SK-N-SH treated with all-trans-retinoic acid at 6 μM for 48 hours (cell line): ENCODE measurements at regions not wholly inside any gene's neighbourhood (a gene's known extent, or its start where the extent isn't known, plus 50 kb on each side); places are given as distances from the start of the nearest gene placed in this dataset.

Experiments
- ATAC-seq: fragments of 200-7000 bp; cut with Tn5 transposase; 3 replicates; pipeline ENCODE4 v1.9.1; 2020; ENCODE audit warnings: mild to moderate bottlenecking, moderate library complexity
- ARNTL ChIP-seq: fragments of 450-650 bp; formaldehyde crosslinking; IDR thresholded peaks from 2 replicates; pipeline ENCODE4 v1.5.0; 2020; ENCODE audit warnings: low read depth, mild to moderate bottlenecking, moderate library complexity, borderline replicate concordance
- BACH2 ChIP-seq: fragments of 250-450 bp; sonication (Bioruptor Pico); IDR thresholded peaks from 2 replicates; pipeline ENCODE4 v1.9.0; 2021; ENCODE audit warnings: mild to moderate bottlenecking, borderline replicate concordance
- CSDC2 ChIP-seq: fragments of 250-450 bp; sonication (Bioruptor Pico); IDR thresholded peaks from 2 replicates; pipeline ENCODE4 v1.5.0; 2020; ENCODE audit warnings: mild to moderate bottlenecking, moderate library complexity
- ESRRG ChIP-seq: fragments of 250-450 bp; sonication (Bioruptor Pico); IDR thresholded peaks from 2 replicates; pipeline ENCODE4 v1.6.1; 2021; ENCODE audit warnings: mild to moderate bottlenecking
- GLIS3 ChIP-seq: fragments of 250-450 bp; sonication (Bioruptor Pico); IDR thresholded peaks from 2 replicates; pipeline ENCODE4 v1.5.0; 2020; ENCODE audit warnings: mild to moderate bottlenecking, moderate library complexity
- ISL1 ChIP-seq: fragments of 250-450 bp; sonication (Bioruptor Pico); IDR thresholded peaks from 2 replicates; pipeline ENCODE4 v2.1.2; 2022; ENCODE audit warnings: mild to moderate bottlenecking, moderate library complexity
- OSR1 ChIP-seq: fragments of 250-450 bp; sonication (Bioruptor Pico); IDR thresholded peaks from 2 replicates; pipeline ENCODE4 v1.8.0; 2022; ENCODE audit warnings: moderate library complexity, mild to moderate bottlenecking, inconsistent platforms
- RARB ChIP-seq: fragments of 250-450 bp; sonication (Bioruptor Pico); IDR thresholded peaks from 2 replicates; pipeline ENCODE4 v1.8.0; 2021; ENCODE audit warnings: mild to moderate bottlenecking, moderate library complexity
- SNAI2 ChIP-seq: fragments of 250-450 bp; sonication (Bioruptor Pico); IDR thresholded peaks from 2 replicates; pipeline ENCODE4 v1.5.0; 2020; ENCODE audit warnings: mild to moderate bottlenecking, moderate library complexity
- TCF4 ChIP-seq: fragments of 250-450 bp; sonication (Bioruptor Pico); IDR thresholded peaks from 2 replicates; pipeline ENCODE4 v1.8.0; 2021; ENCODE audit warnings: mild to moderate bottlenecking, moderate library complexity, borderline replicate concordance
- TOX ChIP-seq: fragments of 250-450 bp; sonication (Bioruptor Pico); IDR thresholded peaks from 2 replicates; pipeline ENCODE4 v1.8.0; 2021; ENCODE audit warnings: mild to moderate bottlenecking, moderate library complexity, borderline replicate concordance
- ZC3H10 ChIP-seq: fragments of 250-450 bp; sonication (Bioruptor Pico); IDR thresholded peaks from 2 replicates; pipeline ENCODE4 v1.5.1; 2021; ENCODE audit warnings: mild to moderate bottlenecking, moderate library complexity
- ZFP30 ChIP-seq: fragments of 450-650 bp; formaldehyde crosslinking; IDR thresholded peaks from 2 replicates; pipeline ENCODE4 v1.5.0; 2022; ENCODE audit warnings: mild to moderate bottlenecking, moderate library complexity
- ZNF565 ChIP-seq: fragments of 450-650 bp; formaldehyde crosslinking; conservative IDR thresholded peaks from 2 replicates; pipeline ENCODE4 v1.5.0; 2020; ENCODE audit warnings: low read depth, mild to moderate bottlenecking, moderate library complexity
- ZNF70 ChIP-seq: fragments of 450-650 bp; formaldehyde crosslinking; IDR thresholded peaks from 2 replicates; pipeline ENCODE4 v1.5.0; 2020; ENCODE audit warnings: mild to moderate bottlenecking, moderate library complexity
- ZNF8 ChIP-seq: fragments of 450-650 bp; formaldehyde crosslinking; IDR thresholded peaks from 2 replicates; pipeline ENCODE4 v1.5.0; 2020; ENCODE audit warnings: mild to moderate bottlenecking, moderate library complexity
- TF ChIP-seq, protein P1 (sequence below): fragments of 250-450 bp; sonication (Bioruptor Pico); IDR thresholded peaks from 2 replicates; pipeline ENCODE4 v1.5.0; 2020; ENCODE audit warnings: mild to moderate bottlenecking, moderate library complexity
- TF ChIP-seq, protein P2 (sequence below): fragments of 250-450 bp; sonication (Bioruptor Pico); IDR thresholded peaks from 2 replicates; pipeline ENCODE4 v1.5.1; 2021; ENCODE audit warnings: mild to moderate bottlenecking, moderate library complexity
- TF ChIP-seq, protein P3 (sequence below): fragments of 250-450 bp; sonication (Bioruptor Pico); IDR thresholded peaks from 2 replicates; pipeline ENCODE4 v1.8.0; 2020; ENCODE audit warnings: mild to moderate bottlenecking, moderate library complexity, borderline replicate concordance
- TF ChIP-seq, protein P4 (sequence below): fragments of 250-450 bp; sonication (Bioruptor Pico); IDR thresholded peaks from 2 replicates; pipeline ENCODE4 v1.5.1; 2020; ENCODE audit warnings: low read depth, mild to moderate bottlenecking, moderate library complexity

DNA sequence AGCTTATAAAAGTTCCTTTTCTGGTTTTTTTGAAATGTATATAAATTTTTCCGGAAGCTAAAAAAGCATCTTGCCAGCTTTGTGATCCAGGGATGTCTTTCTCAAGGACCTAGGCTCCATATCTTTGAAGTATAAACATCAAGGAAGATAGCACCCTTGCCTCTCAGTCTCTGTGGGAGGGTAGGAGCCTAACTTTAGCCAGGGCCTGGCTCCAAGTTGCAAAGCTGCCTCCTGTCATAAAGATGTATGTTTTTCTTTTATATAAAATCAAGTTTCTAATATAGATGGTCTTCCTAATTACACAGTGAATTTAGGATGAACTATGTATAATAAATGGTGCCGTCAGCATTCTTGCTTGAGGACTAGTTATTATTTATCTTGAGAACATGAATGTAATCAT lies 612.6 kb upstream of the USP15 start:
- no peak for ATAC-seq
- TF ChIP-seq TOX (CRISPR knock-in tag) (no peak), ZNF8 (no peak), BACH2 (CRISPR knock-in tag) (no peak), SNAI2 (no peak), ZNF70 (CRISPR knock-in tag) (no peak), ZC3H10 (no peak), CSDC2 (CRISPR knock-in tag) (no peak), TCF4 (no peak), GLIS3 (CRISPR knock-in tag) (no peak), ESRRG (CRISPR knock-in tag) (no peak)
- TF ChIP-seq, protein P1, sequence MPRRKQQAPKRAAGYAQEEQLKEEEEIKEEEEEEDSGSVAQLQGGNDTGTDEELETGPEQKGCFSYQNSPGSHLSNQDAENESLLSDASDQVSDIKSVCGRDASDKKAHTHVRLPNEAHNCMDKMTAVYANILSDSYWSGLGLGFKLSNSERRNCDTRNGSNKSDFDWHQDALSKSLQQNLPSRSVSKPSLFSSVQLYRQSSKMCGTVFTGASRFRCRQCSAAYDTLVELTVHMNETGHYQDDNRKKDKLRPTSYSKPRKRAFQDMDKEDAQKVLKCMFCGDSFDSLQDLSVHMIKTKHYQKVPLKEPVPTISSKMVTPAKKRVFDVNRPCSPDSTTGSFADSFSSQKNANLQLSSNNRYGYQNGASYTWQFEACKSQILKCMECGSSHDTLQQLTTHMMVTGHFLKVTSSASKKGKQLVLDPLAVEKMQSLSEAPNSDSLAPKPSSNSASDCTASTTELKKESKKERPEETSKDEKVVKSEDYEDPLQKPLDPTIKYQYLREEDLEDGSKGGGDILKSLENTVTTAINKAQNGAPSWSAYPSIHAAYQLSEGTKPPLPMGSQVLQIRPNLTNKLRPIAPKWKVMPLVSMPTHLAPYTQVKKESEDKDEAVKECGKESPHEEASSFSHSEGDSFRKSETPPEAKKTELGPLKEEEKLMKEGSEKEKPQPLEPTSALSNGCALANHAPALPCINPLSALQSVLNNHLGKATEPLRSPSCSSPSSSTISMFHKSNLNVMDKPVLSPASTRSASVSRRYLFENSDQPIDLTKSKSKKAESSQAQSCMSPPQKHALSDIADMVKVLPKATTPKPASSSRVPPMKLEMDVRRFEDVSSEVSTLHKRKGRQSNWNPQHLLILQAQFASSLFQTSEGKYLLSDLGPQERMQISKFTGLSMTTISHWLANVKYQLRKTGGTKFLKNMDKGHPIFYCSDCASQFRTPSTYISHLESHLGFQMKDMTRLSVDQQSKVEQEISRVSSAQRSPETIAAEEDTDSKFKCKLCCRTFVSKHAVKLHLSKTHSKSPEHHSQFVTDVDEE (CRISPR knock-in tag), result no peak

DNA sequence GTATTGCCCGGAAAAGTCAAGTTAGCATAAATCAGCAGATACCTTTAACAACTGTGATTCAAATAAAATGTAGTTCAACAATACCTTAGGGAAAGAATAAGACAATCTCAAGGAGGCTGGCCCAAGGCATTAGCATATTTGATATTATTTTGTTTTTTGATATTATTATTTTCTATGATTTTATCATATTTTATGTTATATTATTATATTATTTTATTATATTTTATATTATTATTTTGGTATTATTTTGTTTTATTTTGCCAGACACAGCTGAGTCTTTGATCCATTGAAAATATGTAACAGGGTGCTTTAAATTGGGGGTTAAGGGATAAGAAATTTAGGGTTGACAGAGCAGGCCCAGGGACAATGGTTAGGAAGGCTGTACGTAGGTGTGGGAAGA lies 607.9 kb upstream of the USP15 start:
- no peak for TF ChIP-seq OSR1 (CRISPR knock-in tag)
- TF ChIP-seq RARB (CRISPR knock-in tag), result no peak
- no peak for TF ChIP-seq ZNF70 (CRISPR knock-in tag)
- TF ChIP-seq, protein P2, sequence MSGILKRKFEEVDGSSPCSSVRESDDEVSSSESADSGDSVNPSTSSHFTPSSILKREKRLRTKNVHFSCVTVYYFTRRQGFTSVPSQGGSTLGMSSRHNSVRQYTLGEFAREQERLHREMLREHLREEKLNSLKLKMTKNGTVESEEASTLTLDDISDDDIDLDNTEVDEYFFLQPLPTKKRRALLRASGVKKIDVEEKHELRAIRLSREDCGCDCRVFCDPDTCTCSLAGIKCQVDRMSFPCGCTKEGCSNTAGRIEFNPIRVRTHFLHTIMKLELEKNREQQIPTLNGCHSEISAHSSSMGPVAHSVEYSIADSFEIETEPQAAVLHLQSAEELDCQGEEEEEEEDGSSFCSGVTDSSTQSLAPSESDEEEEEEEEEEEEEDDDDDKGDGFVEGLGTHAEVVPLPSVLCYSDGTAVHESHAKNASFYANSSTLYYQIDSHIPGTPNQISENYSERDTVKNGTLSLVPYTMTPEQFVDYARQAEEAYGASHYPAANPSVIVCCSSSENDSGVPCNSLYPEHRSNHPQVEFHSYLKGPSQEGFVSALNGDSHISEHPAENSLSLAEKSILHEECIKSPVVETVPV (CRISPR knock-in tag), result no peak
- no peak for TF ChIP-seq ARNTL (CRISPR knock-in tag)
- no peak for TF ChIP-seq ESRRG (CRISPR knock-in tag)
- TF ChIP-seq, protein P3, sequence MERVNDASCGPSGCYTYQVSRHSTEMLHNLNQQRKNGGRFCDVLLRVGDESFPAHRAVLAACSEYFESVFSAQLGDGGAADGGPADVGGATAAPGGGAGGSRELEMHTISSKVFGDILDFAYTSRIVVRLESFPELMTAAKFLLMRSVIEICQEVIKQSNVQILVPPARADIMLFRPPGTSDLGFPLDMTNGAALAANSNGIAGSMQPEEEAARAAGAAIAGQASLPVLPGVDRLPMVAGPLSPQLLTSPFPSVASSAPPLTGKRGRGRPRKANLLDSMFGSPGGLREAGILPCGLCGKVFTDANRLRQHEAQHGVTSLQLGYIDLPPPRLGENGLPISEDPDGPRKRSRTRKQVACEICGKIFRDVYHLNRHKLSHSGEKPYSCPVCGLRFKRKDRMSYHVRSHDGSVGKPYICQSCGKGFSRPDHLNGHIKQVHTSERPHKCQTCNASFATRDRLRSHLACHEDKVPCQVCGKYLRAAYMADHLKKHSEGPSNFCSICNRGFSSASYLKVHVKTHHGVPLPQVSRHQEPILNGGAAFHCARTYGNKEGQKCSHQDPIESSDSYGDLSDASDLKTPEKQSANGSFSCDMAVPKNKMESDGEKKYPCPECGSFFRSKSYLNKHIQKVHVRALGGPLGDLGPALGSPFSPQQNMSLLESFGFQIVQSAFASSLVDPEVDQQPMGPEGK, result no peak
- no peak for ATAC-seq

DNA sequence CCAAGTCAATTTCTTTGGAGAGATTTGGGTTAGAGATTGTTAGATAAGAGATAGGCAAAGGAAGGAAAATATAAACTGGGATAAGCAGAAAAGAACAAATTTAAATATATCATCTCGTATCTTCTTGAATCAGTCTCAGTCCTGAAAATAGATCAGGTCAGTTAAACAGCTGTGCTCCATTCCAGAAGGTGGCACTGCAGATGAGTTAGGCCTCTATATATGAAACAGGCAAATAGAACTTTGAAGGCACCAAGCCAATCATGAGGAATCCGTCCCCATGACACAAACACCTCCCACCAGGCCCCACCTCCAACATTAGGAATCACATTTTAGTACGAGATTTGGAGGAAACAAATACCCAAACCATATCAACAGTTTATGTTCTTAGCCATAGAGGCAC lies 605.5 kb upstream of the USP15 start:
- ATAC-seq, result no peak
- TF ChIP-seq TCF4 (no peak), ZFP30 (CRISPR knock-in tag) (no peak), ZNF70 (CRISPR knock-in tag) (no peak), BACH2 (CRISPR knock-in tag) (no peak), SNAI2 (no peak), ZNF565 (CRISPR knock-in tag) (no peak), ESRRG (CRISPR knock-in tag) (no peak), CSDC2 (CRISPR knock-in tag) (no peak), ZC3H10 (no peak), OSR1 (CRISPR knock-in tag) (no peak), ISL1 (CRISPR knock-in tag) (no peak), RARB (CRISPR knock-in tag) (no peak), ARNTL (CRISPR knock-in tag) (no peak), ZNF8 (no peak)
- TF ChIP-seq, protein P2 (CRISPR knock-in tag), result no peak
- TF ChIP-seq, protein P4, sequence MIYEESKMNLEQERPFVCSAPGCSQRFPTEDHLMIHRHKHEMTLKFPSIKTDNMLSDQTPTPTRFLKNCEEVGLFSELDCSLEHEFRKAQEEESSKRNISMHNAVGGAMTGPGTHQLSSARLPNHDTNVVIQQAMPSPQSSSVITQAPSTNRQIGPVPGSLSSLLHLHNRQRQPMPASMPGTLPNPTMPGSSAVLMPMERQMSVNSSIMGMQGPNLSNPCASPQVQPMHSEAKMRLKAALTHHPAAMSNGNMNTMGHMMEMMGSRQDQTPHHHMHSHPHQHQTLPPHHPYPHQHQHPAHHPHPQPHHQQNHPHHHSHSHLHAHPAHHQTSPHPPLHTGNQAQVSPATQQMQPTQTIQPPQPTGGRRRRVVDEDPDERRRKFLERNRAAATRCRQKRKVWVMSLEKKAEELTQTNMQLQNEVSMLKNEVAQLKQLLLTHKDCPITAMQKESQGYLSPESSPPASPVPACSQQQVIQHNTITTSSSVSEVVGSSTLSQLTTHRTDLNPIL (CRISPR knock-in tag), result no peak
- TF ChIP-seq, protein P3, result no peak
